PC-9 (cell line): ENCODE measurements at regions not wholly inside any gene's neighbourhood (a gene's known extent, or its start where the extent isn't known, plus 50 kb on each side); places are given as distances from the start of the nearest gene placed in this dataset.

Experiments
- BruUV-seq: library from RNA; stranded (reverse); fragments of 400-500 nt; replicated peaks from 2 replicates; lab custom pipeline; 2021; lab: Mats Ljungman, UMichigan
- CTCF ChIA-PET: fragments of 300-600 bp; sonication (Branson Sonifier 250); formaldehyde crosslinking; loops from one replicate; lab custom pipeline; 2022; ENCODE audit warnings: antibody characterized with exemption; lab: Charles Lee
- POLR2A ChIA-PET: fragments of 300-600 bp; sonication (Branson Sonifier 250); formaldehyde crosslinking; loops from one replicate; lab custom pipeline; 2022; ENCODE audit warnings: antibody characterized with exemption; ENCODE audit not compliant: unreplicated experiment; lab: Charles Lee
- DNase-seq, 2 experiments: peaks; one replicate each; pipeline versions ENCODE4 v3.0.0 to v3.0.0-alpha.2; 2015 to 2022; ENCODE audit warnings: mixed read lengths in 1 of 2
- H2AFZ ChIP-seq: fragments of 200-600 bp; sonication (generic); 2 replicates; pipeline ENCODE4 v1.8.1; 2017; ENCODE audit warnings: antibody characterized with exemption
- H3F3A ChIP-seq: fragments of 200-600 bp; sonication (generic); 2 replicates; pipeline ENCODE4 v1.8.1; 2017; ENCODE audit warnings: antibody characterized with exemption, mild to moderate bottlenecking, low read depth; ENCODE audit not compliant: insufficient read depth
- H3K27ac ChIP-seq: fragments of 200-600 bp; sonication (generic); 2 replicates; pipeline ENCODE4 v1.6.1; 2016; ENCODE audit warnings: mixed run types
- H3K27me3 ChIP-seq: fragments of 200-600 bp; sonication (generic); 2 replicates; pipeline ENCODE4 v1.6.1; 2016; ENCODE audit warnings: low read depth, mixed run types; ENCODE audit not compliant: insufficient read depth
- H3K36me3 ChIP-seq: fragments of 200-600 bp; sonication (generic); 2 replicates; pipeline ENCODE4 v1.6.1; 2016; ENCODE audit warnings: low read depth, mixed run types
- H3K4me1 ChIP-seq: fragments of 200-600 bp; sonication (generic); replicated peaks from 2 replicates; pipeline ENCODE4 v1.6.1; 2016; ENCODE audit warnings: mixed run types; ENCODE audit not compliant: insufficient read depth
- H3K4me2 ChIP-seq: fragments of 200-600 bp; sonication (generic); 2 replicates; pipeline ENCODE4 v1.6.1; 2017; ENCODE audit warnings: mixed run types
- H3K4me3 ChIP-seq: fragments of 200-600 bp; sonication (generic); 2 replicates; pipeline ENCODE4 v1.6.1; 2016; ENCODE audit warnings: mixed run types
- H3K79me2 ChIP-seq: fragments of 200-600 bp; sonication (generic); 2 replicates; pipeline ENCODE4 v1.6.1; 2017; ENCODE audit warnings: low read depth, mixed run types
- H3K9me2 ChIP-seq: fragments of 200-600 bp; sonication (generic); 2 replicates; pipeline ENCODE4 v1.8.1; 2017; ENCODE audit warnings: mild to moderate bottlenecking; ENCODE audit not compliant: insufficient read depth
- H3K9me3 ChIP-seq: fragments of 200-600 bp; sonication (generic); 2 replicates; pipeline ENCODE4 v1.8.1; 2016; ENCODE audit warnings: low read depth; ENCODE audit not compliant: insufficient read depth
- H4K20me1 ChIP-seq: fragments of 200-600 bp; sonication (generic); 2 replicates; pipeline ENCODE4 v1.8.1; 2017; ENCODE audit not compliant: insufficient read depth
- EZH2 ChIP-seq: fragments of 200-600 bp; sonication (generic); IDR thresholded peaks from 2 replicates; pipeline ENCODE4 v1.8.0; 2017; ENCODE audit warnings: antibody characterized with exemption, low read depth
- intact Hi-C: fragments of 100-400 bp; cut with micrococcal nuclease; formaldehyde crosslinking; loops from one replicate; pipeline ENCODE4 v1.10.0; 2022; ENCODE audit not compliant: unreplicated experiment
- TF ChIP-seq, protein P1 (sequence below): fragments of 200-600 bp; sonication (generic); conservative IDR thresholded peaks from 2 replicates; pipeline ENCODE4 v1.6.1; 2017; ENCODE audit warnings: mixed run types, antibody characterized with exemption, mild to moderate bottlenecking, moderate library complexity

DNA sequence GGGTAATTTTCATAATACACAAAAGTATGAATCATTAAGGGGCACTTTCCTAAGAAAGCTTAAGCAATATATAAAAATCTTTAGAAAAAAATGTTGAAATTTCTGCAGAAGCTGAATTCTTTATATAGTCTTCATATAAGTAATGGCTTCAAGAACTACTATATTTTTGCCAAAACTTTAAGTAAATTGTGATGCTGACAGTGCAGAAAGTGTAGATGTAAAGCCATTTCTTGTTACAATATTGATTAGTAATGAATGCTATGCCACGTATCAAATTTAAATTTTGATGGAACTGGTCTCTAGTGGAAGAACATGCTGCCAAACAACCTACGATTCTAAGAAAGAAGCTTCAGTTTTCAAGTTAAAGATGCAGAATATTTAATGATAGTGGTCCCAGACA lies 1210.0 kb downstream of the SLITRK1 start:
- intact Hi-C loops: no loop called here
- H4K20me1 ChIP-seq: no peaks in the 10 kb centered on the region
- no peaks in the 10 kb centered on the region for H3F3A ChIP-seq
- H3K9me2 ChIP-seq: no peaks in the 10 kb centered on the region
- ChIA-PET CTCF (no interaction called here), POLR2A (no interaction called here)
- no peak overlapping the region for H2AFZ ChIP-seq
- no peak overlapping the region for H3K4me2 ChIP-seq
- H3K36me3 ChIP-seq: no peaks in the 10 kb centered on the region
- BruUV-seq: no TSS peak
- H3K4me3 ChIP-seq: no peak overlapping the region
- no peaks in the 10 kb centered on the region for H3K4me1 ChIP-seq
- H3K27ac ChIP-seq: no peak overlapping the region
- DNase-seq: no peak
- H3K27me3 ChIP-seq: no peaks in the 10 kb centered on the region
- H3K9me3 ChIP-seq: no peaks in the 10 kb centered on the region
- no peaks in the 10 kb centered on the region for H3K79me2 ChIP-seq
- TF ChIP-seq, protein P1, sequence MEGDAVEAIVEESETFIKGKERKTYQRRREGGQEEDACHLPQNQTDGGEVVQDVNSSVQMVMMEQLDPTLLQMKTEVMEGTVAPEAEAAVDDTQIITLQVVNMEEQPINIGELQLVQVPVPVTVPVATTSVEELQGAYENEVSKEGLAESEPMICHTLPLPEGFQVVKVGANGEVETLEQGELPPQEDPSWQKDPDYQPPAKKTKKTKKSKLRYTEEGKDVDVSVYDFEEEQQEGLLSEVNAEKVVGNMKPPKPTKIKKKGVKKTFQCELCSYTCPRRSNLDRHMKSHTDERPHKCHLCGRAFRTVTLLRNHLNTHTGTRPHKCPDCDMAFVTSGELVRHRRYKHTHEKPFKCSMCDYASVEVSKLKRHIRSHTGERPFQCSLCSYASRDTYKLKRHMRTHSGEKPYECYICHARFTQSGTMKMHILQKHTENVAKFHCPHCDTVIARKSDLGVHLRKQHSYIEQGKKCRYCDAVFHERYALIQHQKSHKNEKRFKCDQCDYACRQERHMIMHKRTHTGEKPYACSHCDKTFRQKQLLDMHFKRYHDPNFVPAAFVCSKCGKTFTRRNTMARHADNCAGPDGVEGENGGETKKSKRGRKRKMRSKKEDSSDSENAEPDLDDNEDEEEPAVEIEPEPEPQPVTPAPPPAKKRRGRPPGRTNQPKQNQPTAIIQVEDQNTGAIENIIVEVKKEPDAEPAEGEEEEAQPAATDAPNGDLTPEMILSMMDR: no peak

DNA sequence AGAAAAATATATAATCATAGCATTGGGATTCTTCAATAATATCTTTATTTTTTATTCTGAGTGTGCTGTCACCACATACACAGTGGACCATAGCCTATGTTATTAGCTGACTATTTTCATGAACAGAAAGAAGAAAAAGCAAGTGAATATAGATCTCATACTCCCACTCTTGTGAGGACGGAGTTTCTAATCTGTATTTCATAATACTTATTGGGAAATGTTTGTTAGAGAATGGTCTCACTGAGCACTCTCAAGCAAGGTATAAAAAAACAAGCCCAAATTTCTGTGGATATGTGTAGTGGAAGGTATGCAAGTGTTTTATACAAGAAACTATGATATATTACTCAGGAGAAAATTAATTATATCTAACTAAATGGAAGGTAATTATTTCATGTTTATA lies 1218.1 kb downstream of the SLITRK1 start:
- H4K20me1 ChIP-seq: no peaks in the 10 kb centered on the region
- H3K4me1 ChIP-seq: no peaks in the 10 kb centered on the region
- no peaks in the 10 kb centered on the region for H3K79me2 ChIP-seq
- no peaks in the 10 kb centered on the region for H3K9me3 ChIP-seq
- H3K9me2 ChIP-seq: no peaks in the 10 kb centered on the region
- TF ChIP-seq, protein P1: no peak
- no peak for TF ChIP-seq EZH2
- no peak overlapping the region for H3K4me2 ChIP-seq
- no TSS peak for BruUV-seq
- DNase-seq: no peak
- CTCF ChIA-PET: no interaction called here
- no peaks in the 10 kb centered on the region for H3F3A ChIP-seq
- no peak overlapping the region for H2AFZ ChIP-seq
- no peak overlapping the region for H3K27ac ChIP-seq
- intact Hi-C loops: no loop called here
- no peak overlapping the region for H3K4me3 ChIP-seq
- POLR2A ChIA-PET: no interaction called here
- no peaks in the 10 kb centered on the region for H3K36me3 ChIP-seq
- H3K27me3 ChIP-seq: no peaks in the 10 kb centered on the region

DNA sequence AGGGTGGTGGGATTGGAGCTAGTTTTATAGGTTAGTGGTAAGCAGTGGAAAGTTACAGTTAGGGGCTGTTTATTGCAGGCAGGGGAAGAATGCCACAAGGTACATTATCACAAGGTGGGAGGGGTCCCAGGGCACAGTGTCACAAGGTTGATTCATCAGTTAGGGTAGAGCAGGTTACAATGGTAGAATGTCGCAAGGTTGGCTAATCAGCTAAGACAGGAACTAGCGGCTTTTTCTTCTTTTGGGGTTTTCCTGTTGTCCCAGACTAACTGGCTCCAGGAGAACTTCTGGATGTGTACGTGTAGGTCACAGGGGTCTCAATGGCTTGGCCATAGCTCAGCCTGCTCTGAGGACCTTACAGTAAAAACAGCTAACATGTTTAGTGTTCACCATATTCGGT lies 1221.1 kb downstream of the SLITRK1 start:
- TF ChIP-seq, protein P1: no peak
- TF ChIP-seq EZH2: no peak
- CTCF ChIA-PET: no interaction called here

More for the DNA sequence above, 1221.1 kb downstream of the SLITRK1 start:
- Histone ChIP-seq H3K36me3 (no peaks in the 10 kb centered on the region), H3K4me1 (no peaks in the 10 kb centered on the region), H3K9me3 (no peaks in the 10 kb centered on the region), H3K9me2 (no peaks in the 10 kb centered on the region), H3K27me3 (no peaks in the 10 kb centered on the region), H2AFZ (no peak overlapping the region), H3F3A (no peaks in the 10 kb centered on the region), H3K79me2 (no peaks in the 10 kb centered on the region), H3K4me2 (no peak overlapping the region), H4K20me1 (no peaks in the 10 kb centered on the region), H3K27ac (no peak overlapping the region), H3K4me3 (no peak overlapping the region)
- intact Hi-C loops: no loop called here
- POLR2A ChIA-PET: interaction anchor here (0.6 kb wide), 1 partner anchor 28 kb away, joined by 4 read pairs; no protein-coding TSS in a partner anchor
- BruUV-seq: no TSS peak
- no peak for DNase-seq
